Gastroesophageal sphincter (tissue), 3 donors: ENCODE measurements at regions not wholly inside any gene's neighbourhood (a gene's known extent, or its start where the extent isn't known, plus 50 kb on each side); places are given as distances from the start of the nearest gene placed in this dataset.
"Not testable (repeated sequence)": the region's sequence is repeated elsewhere in the genome, so short reads cannot be mapped to it uniquely, and the experiment has no call there.

Experiments used
- CTCF ChIP-seq, 4 experiments: fragments of 200-600 bp in 2 of 4; fragments of 450-650 bp in 2 of 4; sonication (generic) in 1 of 4; IDR thresholded peaks; one replicate each; pipeline ENCODE4 v1.5.1; 2017 to 2019; ENCODE audit warnings: antibody characterized with exemption in 4 of 4, mild to moderate bottlenecking in 2 of 4, moderate library complexity in 2 of 4
- POLR2A ChIP-seq, 2 donors: fragments of 450-650 bp; IDR thresholded peaks; one replicate each; pipeline ENCODE4 v1.6.1; 2017; ENCODE audit warnings: antibody characterized with exemption in 2 of 2, mild to moderate bottlenecking in 2 of 2, moderate library complexity in 1 of 2

- not testable (repeated sequence) for TF ChIP-seq POLR2A, CTCF (IDR thresholded peaks at IDR 0.05)
Observed at GRCh38 chr3:34079849-34080248, 281.4 kb downstream of the PDCD6IP start.
